ENCODE measurements at regions not wholly inside any gene's neighbourhood (a gene's known extent, or its start where the extent isn't known, plus 50 kb on each side); places are given as distances from the start of the nearest gene placed in this dataset.

- intact Hi-C loops (cut with DNase I, micrococcal nuclease), result no loop called here
- ATAC-seq (ENCODE audit: poor library complexity), result no peak
- Histone ChIP-seq H3K4me3 (ENCODE audit: low read length) (no peak overlapping the region), H3K9me3 (ENCODE audit: control insufficient read depth in 1 of 2, insufficient read depth in 1 of 2, low read length in 2 of 2) (no peaks in the 10 kb centered on the region), H3K27ac (ENCODE audit: low read depth in 1 of 2, low read length in 2 of 2) (no peak overlapping the region), H3K4me1 (ENCODE audit: insufficient read depth, low read length) (peaks cover 8% of the 10 kb centered on the region), H3K27me3 (ENCODE audit: control insufficient read depth in 1 of 2, insufficient read depth in 2 of 2, low read length in 2 of 2) (peaks cover 0 to 2% of the 10 kb centered on the region in 2 experiments), H3K36me3 (ENCODE audit: insufficient read depth, low read length) (no peaks in the 10 kb centered on the region)
- Mint-ChIP-seq H3K9me3 (no peaks in the 10 kb centered on the region), H3K36me3 (ENCODE audit: low read depth) (no peaks in the 10 kb centered on the region), H3K4me3 (no peak overlapping the region), H3K4me1 (ENCODE audit: low read depth) (peaks cover 26% of the 10 kb centered on the region), H3K27ac (no peak overlapping the region), H3K27me3 (no peaks in the 10 kb centered on the region)
- DNase-seq, result no peak
- no peak for TF ChIP-seq CTCF (IDR thresholded peaks at IDR 0.05)
- CTCF ChIA-PET, result no interaction called here
- POLR2A ChIA-PET, result interaction anchor here (0.6 kb wide), 1 partner anchor 530 kb away, joined by 3 read pairs; no protein-coding TSS in a partner anchor
Measured at GRCh38 chr9:4423207-4423610, 67.1 kb upstream of the SLC1A1 start.

GRCh38 chr9:4422495-4422894, 67.8 kb upstream of the SLC1A1 start:
- ATAC-seq (ENCODE audit: poor library complexity) (peak; percentile 81), DNase-seq (peak in 5 of 14 experiments; percentile 0 to 18 (median 8))
- no peaks in the 10 kb centered on the region for H3K9me3 Mint-ChIP-seq
- no peaks in the 10 kb centered on the region for H3K27me3 Mint-ChIP-seq
- intact Hi-C loops (cut with DNase I, micrococcal nuclease), result no loop called here
- ChIA-PET POLR2A (interaction anchor here (1.0 kb wide), 1 partner anchor 36 kb away, joined by 3 read pairs; no protein-coding TSS in a partner anchor), CTCF (interaction anchor here (0.6 kb wide), 2 partner anchors 8 to 402 kb away, joined by 3 read pairs; no protein-coding TSS in a partner anchor)
- no peaks in the 10 kb centered on the region for H3K36me3 ChIP-seq (ENCODE audit: insufficient read depth, low read length)
- peak overlapping the region; percentile 9 for H3K4me3 Mint-ChIP-seq
- no peaks in the 10 kb centered on the region for H3K9me3 ChIP-seq (ENCODE audit: control insufficient read depth in 1 of 2, insufficient read depth in 1 of 2, low read length in 2 of 2)
- H3K4me1 ChIP-seq (ENCODE audit: insufficient read depth, low read length), result peaks cover 8% of the 10 kb centered on the region
- H3K4me1 Mint-ChIP-seq (ENCODE audit: low read depth), result peaks cover 26% of the 10 kb centered on the region
- no peak overlapping the region for H3K27ac Mint-ChIP-seq
- no peak for TF ChIP-seq CTCF (IDR thresholded peaks at IDR 0.05)
- H3K36me3 Mint-ChIP-seq (ENCODE audit: low read depth), result no peaks in the 10 kb centered on the region
- no peak overlapping the region for H3K27ac ChIP-seq (ENCODE audit: low read depth in 1 of 2, low read length in 2 of 2)
- peaks cover 0 to 2% of the 10 kb centered on the region in 2 experiments for H3K27me3 ChIP-seq (ENCODE audit: control insufficient read depth in 1 of 2, insufficient read depth in 2 of 2, low read length in 2 of 2)
- H3K4me3 ChIP-seq (ENCODE audit: low read length), result no peak overlapping the region

- no peak overlapping the region for H3K27ac Mint-ChIP-seq
Measured at GRCh38 chr9:4421847-4422246, 68.4 kb upstream of the SLC1A1 start.

More at GRCh38 chr9:4421847-4422246, 68.4 kb upstream of the SLC1A1 start:
- no peak overlapping the region for H3K4me3 ChIP-seq (ENCODE audit: low read length)
- Mint-ChIP-seq H3K36me3 (ENCODE audit: low read depth) (no peaks in the 10 kb centered on the region), H3K4me3 (no peak overlapping the region), H3K9me3 (no peaks in the 10 kb centered on the region), H3K4me1 (ENCODE audit: low read depth) (peaks cover 26% of the 10 kb centered on the region), H3K27me3 (no peaks in the 10 kb centered on the region)
- ChIA-PET POLR2A (interaction anchor here (0.9 to 1.0 kb wide), 2 partner anchors 23 to 35 kb away, joined by 3 read pairs; no protein-coding TSS in a partner anchor), CTCF (no interaction called here)
- no peak for TF ChIP-seq CTCF (IDR thresholded peaks at IDR 0.05)
- ATAC-seq (ENCODE audit: poor library complexity), result no peak
- intact Hi-C loops (cut with DNase I, micrococcal nuclease), result no loop called here
- H3K27ac ChIP-seq (ENCODE audit: low read depth in 1 of 2, low read length in 2 of 2), result no peak overlapping the region
- no peaks in the 10 kb centered on the region for H3K9me3 ChIP-seq (ENCODE audit: control insufficient read depth in 1 of 2, insufficient read depth in 1 of 2, low read length in 2 of 2)
- H3K27me3 ChIP-seq (ENCODE audit: control insufficient read depth in 1 of 2, insufficient read depth in 2 of 2, low read length in 2 of 2), result peaks cover 0 to 2% of the 10 kb centered on the region in 2 experiments
- no peaks in the 10 kb centered on the region for H3K36me3 ChIP-seq (ENCODE audit: insufficient read depth, low read length)
- H3K4me1 ChIP-seq (ENCODE audit: insufficient read depth, low read length), result peaks cover 8% of the 10 kb centered on the region
- DNase-seq, result no peak
